ENCODE measurements at regions not wholly inside any gene's neighbourhood (a gene's known extent, or its start where the extent isn't known, plus 50 kb on each side); places are given as distances from the start of the nearest gene placed in this dataset.
"Not testable (repeated sequence)": the region's sequence is repeated elsewhere in the genome, so short reads cannot be mapped to it uniquely, and the experiment has no call there.

GRCh38 chr7:142638581-142638980 is 110.7 kb upstream of the PRSS1 start:
- 80% methylated on average over 4 of the region's 4 CpGs for WGBS
- intact Hi-C loops (cut with DNase I): loop anchor here (10.0 kb wide), 1 partner anchor 146 kb away; no protein-coding TSS in a partner anchor

DNA sequence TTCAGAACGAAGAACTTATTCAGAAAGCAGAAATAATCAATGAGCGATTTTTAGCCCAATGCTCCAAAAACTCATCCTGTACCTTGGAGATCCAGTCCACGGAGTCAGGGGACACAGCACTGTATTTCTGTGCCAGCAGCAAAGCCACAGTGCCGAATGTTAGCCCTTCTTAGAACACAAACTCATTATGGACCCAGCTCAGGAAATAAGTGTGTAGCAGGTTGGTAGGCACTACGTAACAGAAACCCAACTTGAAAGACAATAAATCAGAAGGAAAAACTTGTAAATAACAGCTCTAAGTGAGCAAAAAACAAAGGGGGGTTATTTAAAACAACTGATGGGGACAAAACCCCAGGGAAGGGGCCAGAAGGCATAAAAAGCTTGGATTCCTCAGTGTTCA is 112.0 kb upstream of the PRSS1 start:
- intact Hi-C loops (cut with DNase I): loop anchor here (10.0 kb wide), 1 partner anchor 148 kb away; no protein-coding TSS in a partner anchor
- no peak overlapping the region for H3K4me3 ChIP-seq

More at GRCh38 chr7:142638581-142638980, 110.7 kb upstream of the PRSS1 start:
- Histone ChIP-seq H3K27me3 (replicated peaks; ENCODE audit: insufficient read depth) (no peaks in the 10 kb centered on the region), H3K27ac (no peak overlapping the region), H3K36me3 (no peaks in the 10 kb centered on the region), H3K9me3 (no peaks in the 10 kb centered on the region), H3K4me1 (replicated peaks) (no peaks in the 10 kb centered on the region), H3K4me3 (no peak overlapping the region)
- DNase-seq (ENCODE audit: low spot score): no peak
- TF ChIP-seq CTCF (IDR thresholded peaks at IDR 0.05): no peak
- no peak for TF ChIP-seq POLR2A (IDR thresholded peaks at IDR 0.05)
- no peak for TF ChIP-seq POLR2AphosphoS5 (IDR thresholded peaks at IDR 0.05)

DNA sequence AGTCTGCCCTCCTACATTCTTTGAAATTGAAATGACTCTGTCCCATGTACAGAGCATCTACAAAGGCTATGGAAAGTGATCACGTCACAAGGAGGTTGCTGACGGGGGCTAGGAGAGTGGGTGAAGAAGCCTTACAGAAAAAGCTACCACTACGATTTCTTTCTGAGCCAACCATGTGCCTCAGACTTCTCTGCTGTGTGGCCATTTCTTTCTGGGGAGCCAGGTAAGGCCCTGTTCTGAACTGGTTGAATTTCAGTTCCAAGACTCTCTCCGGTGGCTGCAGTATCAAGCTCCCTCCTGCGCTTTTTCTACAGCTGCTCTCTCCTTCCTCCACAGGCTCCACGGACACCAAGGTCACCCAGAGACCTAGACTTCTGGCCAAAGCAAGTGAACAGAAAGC is 112.5 kb upstream of the PRSS1 start:
- Histone ChIP-seq H3K27me3 (replicated peaks; ENCODE audit: insufficient read depth) (no peaks in the 10 kb centered on the region), H3K4me1 (replicated peaks) (no peaks in the 10 kb centered on the region), H3K36me3 (no peaks in the 10 kb centered on the region), H3K9me3 (no peaks in the 10 kb centered on the region), H3K4me3 (no peak overlapping the region), H3K27ac (no peak overlapping the region)
- TF ChIP-seq POLR2AphosphoS5 (IDR thresholded peaks at IDR 0.05): no peak
- no peak for TF ChIP-seq POLR2A (IDR thresholded peaks at IDR 0.05)
- no peak for TF ChIP-seq CTCF (IDR thresholded peaks at IDR 0.05)
- intact Hi-C loops (cut with DNase I): loop anchor here (10.0 kb wide), 1 partner anchor 148 kb away; no protein-coding TSS in a partner anchor
- no peak for DNase-seq (ENCODE audit: low spot score)
- 80% methylated on average over 6 of the region's 6 CpGs for WGBS

More for the DNA sequence above, 112.0 kb upstream of the PRSS1 start:
- Histone ChIP-seq H3K27ac (no peak overlapping the region), H3K4me1 (replicated peaks) (no peaks in the 10 kb centered on the region), H3K36me3 (no peaks in the 10 kb centered on the region), H3K9me3 (no peaks in the 10 kb centered on the region), H3K27me3 (replicated peaks; ENCODE audit: insufficient read depth) (no peaks in the 10 kb centered on the region)
- WGBS: 59% methylated on average over 5 of the region's 5 CpGs
- no peak for TF ChIP-seq POLR2A (IDR thresholded peaks at IDR 0.05)
- no peak for TF ChIP-seq CTCF (IDR thresholded peaks at IDR 0.05)
- TF ChIP-seq POLR2AphosphoS5 (IDR thresholded peaks at IDR 0.05): no peak
- no peak for DNase-seq (ENCODE audit: low spot score)

DNA sequence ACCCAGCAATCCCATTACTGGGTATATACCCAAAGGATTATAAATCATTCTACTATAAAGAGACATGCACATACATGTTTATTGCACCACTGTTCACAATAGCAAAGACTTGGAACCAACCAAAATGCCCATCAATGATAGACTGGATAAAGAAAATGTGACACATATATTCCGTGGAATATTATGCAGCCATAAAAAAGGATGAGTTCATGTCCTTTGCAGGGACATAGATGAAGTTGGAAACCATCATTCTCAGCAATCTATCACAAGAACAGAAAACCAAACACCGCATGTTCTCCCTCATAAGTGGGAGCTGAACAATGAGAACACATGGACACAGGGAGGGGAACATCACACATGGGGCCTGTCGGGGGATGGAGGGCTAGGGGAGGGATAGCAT is 113.2 kb upstream of the PRSS1 start:
- H3K4me3 ChIP-seq; H3K27ac ChIP-seq; H3K36me3 ChIP-seq; H3K27me3 ChIP-seq (replicated peaks; ENCODE audit: insufficient read depth); H3K4me1 ChIP-seq (replicated peaks); DNase-seq (ENCODE audit: low spot score); H3K9me3 ChIP-seq: not testable (repeated sequence)
- 95% methylated on average over 3 of the region's 3 CpGs for WGBS
- intact Hi-C loops (cut with DNase I): loop anchor here (10.0 kb wide), 1 partner anchor 149 kb away; no protein-coding TSS in a partner anchor

DNA sequence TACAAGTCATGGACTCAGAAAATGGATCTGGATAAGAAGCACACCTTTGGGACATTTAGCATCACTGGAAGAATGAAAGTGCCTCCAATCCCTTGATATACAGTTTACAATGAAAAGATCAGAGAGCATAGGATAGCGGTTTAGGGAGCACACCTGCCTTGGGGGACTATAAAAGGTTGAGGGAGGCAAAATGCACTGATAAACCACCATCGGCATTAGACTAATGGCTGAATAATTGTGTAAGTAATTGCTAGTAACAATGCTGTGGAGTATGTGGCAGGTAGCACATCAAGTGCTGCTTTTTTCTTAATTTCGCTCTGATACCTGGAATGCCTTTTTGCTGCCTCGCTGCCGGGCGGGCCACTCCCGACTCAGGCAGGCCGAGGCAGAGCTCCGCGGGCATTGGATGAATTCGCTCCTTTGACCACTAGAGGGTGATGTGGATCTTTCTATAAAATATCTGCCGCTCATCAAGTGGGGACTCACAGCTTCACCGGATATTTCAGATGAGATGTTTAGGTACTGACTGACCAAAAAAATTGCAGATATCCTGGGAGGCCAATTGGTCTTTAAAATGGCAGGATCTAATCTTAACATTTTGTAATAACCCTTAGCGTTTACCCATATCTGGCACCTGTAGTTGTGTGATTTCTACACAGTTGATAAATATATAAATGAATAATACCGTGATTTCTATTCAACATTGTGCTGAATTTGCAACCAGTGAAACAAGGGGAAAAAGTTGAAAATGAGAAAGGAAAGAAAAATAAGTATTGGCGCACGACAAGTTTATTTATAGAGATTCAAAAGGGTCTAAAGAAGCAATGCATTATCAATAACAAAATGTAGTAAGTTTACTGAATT is 116.8 kb upstream of the PRSS1 start:
- peak; percentile 44 for DNase-seq (ENCODE audit: low spot score)
- WGBS: 23% methylated on average over 17 of the region's 17 CpGs
- H3K27ac ChIP-seq: no peak overlapping the region
- intact Hi-C loops (cut with DNase I): loop anchor here (10.0 kb wide), 1 partner anchor 152 kb away; no protein-coding TSS in a partner anchor
- no peaks in the 10 kb centered on the region for H3K4me1 ChIP-seq (replicated peaks)
- no peaks in the 10 kb centered on the region for H3K27me3 ChIP-seq (replicated peaks; ENCODE audit: insufficient read depth)
- H3K36me3 ChIP-seq: no peaks in the 10 kb centered on the region
- H3K4me3 ChIP-seq: no peak overlapping the region
- no peaks in the 10 kb centered on the region for H3K9me3 ChIP-seq
- TF ChIP-seq POLR2A (IDR thresholded peaks at IDR 0.05): no peak
- peak in 3 of 4 experiments; percentile 62 to 69 (median 65) for TF ChIP-seq CTCF (IDR thresholded peaks at IDR 0.05)
